Psoas muscle (tissue), 7 donors: ENCODE measurements at regions not wholly inside any gene's neighbourhood (a gene's known extent, or its start where the extent isn't known, plus 50 kb on each side); places are given as distances from the start of the nearest gene placed in this dataset.

Experiments used
- ATAC-seq, 4 donors: fragments of 200-7000 bp; cut with Tn5 transposase; one replicate each; pipeline ENCODE4 v1.9.1; 2020; ENCODE audit warnings: moderate library complexity in 3 of 4, mild to moderate bottlenecking in 2 of 4
- DNase-seq, 2 donors: peaks; one replicate each; pipeline ENCODE4 v3.0.0-alpha.2; 2020
- H3K27ac ChIP-seq: fragments of 200-600 bp; one replicate; pipeline ENCODE4 v1.8.0; 2022
- H3K27me3 ChIP-seq, 3 donors: fragments of 200-600 bp in 1 of 3; one replicate each; pipeline versions ENCODE4 v1.6.1 to v1.8.0; 2013 to 2022; ENCODE audit warnings: low read length in 2 of 3, mild to moderate bottlenecking in 2 of 3, moderate library complexity in 1 of 3; ENCODE audit not compliant: insufficient read depth in 3 of 3
- H3K36me3 ChIP-seq, 2 donors: fragments of 200-600 bp in 1 of 2; one replicate each; pipeline versions ENCODE4 v1.6.1 to v1.8.0; 2013 to 2022; ENCODE audit warnings: low read depth in 1 of 2, mild to moderate bottlenecking in 1 of 2, moderate library complexity in 1 of 2; ENCODE audit not compliant: insufficient read depth in 1 of 2
- H3K4me1 ChIP-seq: fragments of 200-600 bp; one replicate; pipeline ENCODE4 v1.8.0; 2022
- H3K4me3 ChIP-seq: fragments of 200-600 bp; one replicate; pipeline ENCODE4 v1.8.0; 2022; ENCODE audit warnings: mild to moderate bottlenecking
- H3K9me3 ChIP-seq: fragments of 200-600 bp; one replicate; pipeline ENCODE4 v1.8.0; 2022
- WGBS, 3 donors: extraction: QIAGEN DNeasy Blood & Tissue Kit; methylation state at CpG; one replicate each; pipeline versions ENCODE4 v1.1.6 to v1.1.7; 2013; 5-methylcytosine and 5-hydroxymethylcytosine counted together
- intact Hi-C, 2 donors: fragments of 100-400 bp; cut with DNase I; formaldehyde crosslinking; loops; one replicate each; pipeline versions ENCODE4 v1.11.0 to v1.14.2; 2022
- TF ChIP-seq, protein P1 (sequence below): fragments of 200-600 bp; IDR thresholded peaks from one replicate; pipeline ENCODE4 v1.8.0; 2022; ENCODE audit warnings: antibody characterized with exemption
- donor health status: healthy with polysubstance abuse.
- donor health status: DM: no; HTN: no; CAD: no; lungs with moderate emphysema.
- donor health status: Bipolar disorder and iron deficiency.
- donor health status: healthy.
- donor health status: DM: yes; HTN: yes; CAD: no.
- donor health status: DM: no; HTN: no; CAD: no.
- donor health status: DM: yes; HTN: yes; CAD: no.

- Histone ChIP-seq H3K27me3 (no peaks in the 10 kb centered on the region), H3K9me3 (no peaks in the 10 kb centered on the region), H3K4me1 (no peaks in the 10 kb centered on the region), H3K36me3 (no peaks in the 10 kb centered on the region), H3K4me3 (no peak overlapping the region), H3K27ac (no peak overlapping the region)
- DNase-seq (no peak), ATAC-seq (no peak)
- intact Hi-C loops, result no loop called here
- TF ChIP-seq, protein P1, sequence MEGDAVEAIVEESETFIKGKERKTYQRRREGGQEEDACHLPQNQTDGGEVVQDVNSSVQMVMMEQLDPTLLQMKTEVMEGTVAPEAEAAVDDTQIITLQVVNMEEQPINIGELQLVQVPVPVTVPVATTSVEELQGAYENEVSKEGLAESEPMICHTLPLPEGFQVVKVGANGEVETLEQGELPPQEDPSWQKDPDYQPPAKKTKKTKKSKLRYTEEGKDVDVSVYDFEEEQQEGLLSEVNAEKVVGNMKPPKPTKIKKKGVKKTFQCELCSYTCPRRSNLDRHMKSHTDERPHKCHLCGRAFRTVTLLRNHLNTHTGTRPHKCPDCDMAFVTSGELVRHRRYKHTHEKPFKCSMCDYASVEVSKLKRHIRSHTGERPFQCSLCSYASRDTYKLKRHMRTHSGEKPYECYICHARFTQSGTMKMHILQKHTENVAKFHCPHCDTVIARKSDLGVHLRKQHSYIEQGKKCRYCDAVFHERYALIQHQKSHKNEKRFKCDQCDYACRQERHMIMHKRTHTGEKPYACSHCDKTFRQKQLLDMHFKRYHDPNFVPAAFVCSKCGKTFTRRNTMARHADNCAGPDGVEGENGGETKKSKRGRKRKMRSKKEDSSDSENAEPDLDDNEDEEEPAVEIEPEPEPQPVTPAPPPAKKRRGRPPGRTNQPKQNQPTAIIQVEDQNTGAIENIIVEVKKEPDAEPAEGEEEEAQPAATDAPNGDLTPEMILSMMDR, result no peak
Measured at GRCh38 chr9:75623462-75623861, 267.0 kb upstream of the PCSK5 start.

DNA sequence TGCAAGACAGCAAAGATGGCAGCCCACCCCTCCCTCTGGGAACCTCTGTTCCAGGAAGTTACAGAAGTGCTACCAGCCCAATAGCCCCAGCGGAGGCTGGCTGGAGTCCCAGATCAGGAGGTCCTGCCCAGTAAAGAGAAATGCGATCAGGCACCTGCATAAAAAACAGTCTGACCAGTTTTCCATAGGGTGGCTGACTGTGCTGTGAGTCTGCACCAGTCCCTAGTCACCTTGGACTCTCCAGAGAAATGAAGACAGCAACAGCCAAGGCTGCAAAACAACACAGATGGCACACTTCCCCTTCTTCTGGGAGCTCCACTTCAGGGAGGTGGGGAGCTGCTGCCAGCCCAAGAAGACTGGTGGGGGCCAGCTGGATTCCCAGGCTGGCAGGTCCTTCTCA, 265.5 kb upstream of the PCSK5 start:
- no peak overlapping the region for H3K27ac ChIP-seq
- intact Hi-C loops, result no loop called here
- no peaks in the 10 kb centered on the region for H3K36me3 ChIP-seq
- DNase-seq, result no peak
- no peaks in the 10 kb centered on the region for H3K9me3 ChIP-seq
- no peak overlapping the region for H3K4me3 ChIP-seq
- no peaks in the 10 kb centered on the region for H3K27me3 ChIP-seq
- H3K4me1 ChIP-seq, result no peaks in the 10 kb centered on the region
- 34 to 50% (median 37%) methylated on average over 2 of the region's 2 CpGs for WGBS, 3 donors
- TF ChIP-seq, protein P1, result no peak
- ATAC-seq, result no peak

- no peaks in the 10 kb centered on the region for H3K27me3 ChIP-seq
- no peak overlapping the region for H3K4me3 ChIP-seq
- H3K36me3 ChIP-seq, result no peaks in the 10 kb centered on the region
- DNase-seq (no peak), ATAC-seq (peak in 1 of 4 donors; percentile 51)
- H3K4me1 ChIP-seq, result no peaks in the 10 kb centered on the region
- TF ChIP-seq, protein P1, result no peak
- intact Hi-C loops, result no loop called here
- no peaks in the 10 kb centered on the region for H3K9me3 ChIP-seq
- WGBS, 3 donors, result 64 to 82% (median 72%) methylated on average over 1 of the region's 1 CpG
- no peak overlapping the region for H3K27ac ChIP-seq
Measured at GRCh38 chr9:75626860-75627259, 263.6 kb upstream of the PCSK5 start.

DNA sequence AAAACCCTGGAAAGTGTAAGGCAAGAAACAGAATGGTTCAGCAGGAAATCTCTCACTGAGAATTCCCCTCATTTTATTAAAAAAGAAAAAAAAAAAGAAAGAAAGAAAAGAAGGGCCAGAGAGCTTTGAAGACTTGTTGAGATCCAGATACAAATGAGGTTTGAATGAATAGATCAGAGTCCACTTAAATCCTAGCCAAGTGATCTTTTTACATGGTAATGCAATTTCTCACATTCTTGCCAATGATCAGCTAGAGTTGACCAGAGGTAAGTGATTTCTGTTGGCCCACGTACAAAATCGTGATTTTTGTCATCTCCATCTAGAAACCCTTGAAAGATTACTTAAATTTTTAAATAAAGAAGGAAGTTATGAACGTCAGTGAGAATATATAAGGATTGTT, 261.5 kb upstream of the PCSK5 start:
- H3K4me3 ChIP-seq, result no peak overlapping the region

More for the DNA sequence above, 261.5 kb upstream of the PCSK5 start:
- H3K27ac ChIP-seq, result no peak overlapping the region
- DNase-seq (no peak), ATAC-seq (no peak)
- H3K9me3 ChIP-seq, result no peaks in the 10 kb centered on the region
- TF ChIP-seq, protein P1, result no peak
- H3K4me1 ChIP-seq, result no peaks in the 10 kb centered on the region
- intact Hi-C loops, result no loop called here
- no peaks in the 10 kb centered on the region for H3K36me3 ChIP-seq
- H3K27me3 ChIP-seq, result no peaks in the 10 kb centered on the region
- WGBS, 3 donors, result 60 to 71% (median 67%) methylated on average over 3 of the region's 3 CpGs
